ENCODE measurements at regions not wholly inside any gene's neighbourhood (a gene's known extent, or its start where the extent isn't known, plus 50 kb on each side); places are given as distances from the start of the nearest gene placed in this dataset.
"Not testable (repeated sequence)": the region's sequence is repeated elsewhere in the genome, so short reads cannot be mapped to it uniquely, and the experiment has no call there.

- DNase-seq, result no peak
Observed at GRCh38 chr5:158471535-158471924, 612.6 kb upstream of the CLINT1 start.

GRCh38 chr5:158470764-158471534, 612.0 kb upstream of the CLINT1 start:
- no peak for DNase-seq

DNA sequence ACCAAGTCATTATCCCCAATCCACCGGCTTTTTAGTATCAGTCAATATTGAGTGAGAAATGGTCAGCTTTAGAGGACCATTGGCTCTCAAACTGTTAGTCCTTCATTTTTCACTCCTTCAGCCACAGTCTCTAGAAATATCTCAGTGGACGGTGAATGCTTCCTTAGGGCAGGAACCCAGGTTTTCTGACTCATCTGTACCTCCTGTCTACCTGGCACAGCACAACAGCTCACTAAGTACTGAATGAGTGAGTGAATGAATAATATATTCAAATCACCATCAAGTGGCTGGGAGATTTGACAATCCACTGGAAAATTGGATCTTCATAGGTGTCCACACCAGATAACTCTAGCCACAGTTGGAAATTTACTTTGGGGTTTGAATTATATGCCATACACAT, 609.5 kb upstream of the CLINT1 start:
- no peak for DNase-seq

- DNase-seq, result no peak
Observed at GRCh38 chr5:158466191-158466590, 607.2 kb upstream of the CLINT1 start.

DNA sequence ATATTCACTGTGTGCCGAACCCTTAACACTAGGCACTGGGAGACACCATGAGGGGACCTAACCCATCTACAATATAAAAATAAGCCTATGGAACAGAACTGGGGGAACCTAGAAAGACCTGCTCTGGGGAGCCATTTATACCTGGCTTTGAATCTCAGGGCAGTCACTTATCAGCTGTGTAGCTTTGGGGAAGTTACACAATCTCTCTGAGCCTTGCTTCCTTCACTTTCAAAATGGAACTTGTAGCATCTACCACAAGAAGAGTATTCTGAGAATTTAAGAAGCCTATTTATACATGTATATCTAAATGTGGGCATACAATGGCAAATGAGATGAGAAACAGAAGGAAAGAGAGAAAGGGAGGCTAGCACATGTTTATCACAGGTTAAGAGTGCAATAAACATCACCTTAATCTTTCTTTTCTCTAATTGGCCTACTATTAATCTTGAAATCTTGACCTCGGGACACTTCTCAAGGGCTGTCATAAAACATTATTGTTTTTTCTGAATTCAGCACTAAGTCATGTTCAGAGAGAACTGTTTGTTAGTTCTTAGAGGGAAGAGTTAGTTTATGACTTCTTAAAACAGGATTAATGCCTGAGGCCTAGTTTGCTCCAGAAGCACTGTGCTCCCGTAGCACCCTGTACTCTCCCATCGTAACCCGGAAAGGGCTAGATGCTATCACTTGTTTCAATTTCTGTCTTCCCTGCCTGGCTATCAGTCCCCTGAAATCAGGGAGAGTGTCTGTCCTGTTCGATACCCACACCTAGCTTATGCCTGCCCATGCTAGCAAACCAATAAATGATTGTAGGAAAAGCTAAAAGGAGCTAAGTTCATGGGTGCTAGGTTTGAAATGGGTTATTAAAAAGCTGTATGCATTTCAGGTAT, 606.4 kb upstream of the CLINT1 start:
- no peak for DNase-seq

- no peak for DNase-seq
Observed at GRCh38 chr5:158464383-158464782, 605.4 kb upstream of the CLINT1 start.

GRCh38 chr5:158463938-158464337, 605.0 kb upstream of the CLINT1 start:
- DNase-seq, result no peak

- no peak for DNase-seq
Observed at GRCh38 chr5:158463188-158463587, 604.2 kb upstream of the CLINT1 start.

GRCh38 chr5:158462349-158463114, 603.6 kb upstream of the CLINT1 start:
- no peak for DNase-seq

GRCh38 chr5:158461240-158461854, 602.4 kb upstream of the CLINT1 start:
- no peak for DNase-seq

DNA sequence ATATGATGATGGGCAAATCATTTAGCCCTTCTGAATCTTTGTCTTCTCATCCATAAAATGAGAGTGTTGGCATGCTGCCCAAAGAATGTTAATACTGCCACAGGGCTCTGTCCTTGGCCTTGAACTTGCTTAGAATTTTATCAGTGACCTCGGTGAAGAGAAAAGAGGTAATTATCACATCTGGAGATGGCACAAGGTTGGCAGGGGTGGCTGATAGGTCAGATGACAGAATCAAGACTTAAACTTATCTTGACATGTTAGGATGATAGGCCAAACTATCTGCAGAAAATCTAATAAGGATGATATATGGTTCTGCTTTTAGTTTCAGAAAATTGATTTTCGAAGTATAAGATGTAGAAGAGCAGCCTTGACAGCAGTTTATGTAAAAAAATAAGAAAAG, 599.1 kb upstream of the CLINT1 start:
- no peak for DNase-seq

- peak in 1 of 2 experiments; percentile 30 for DNase-seq
Observed at GRCh38 chr5:158456756-158457155, 597.8 kb upstream of the CLINT1 start.

- DNase-seq, result no peak
Observed at GRCh38 chr5:158456241-158456640, 597.3 kb upstream of the CLINT1 start.

GRCh38 chr5:158451993-158452672, 593.2 kb upstream of the CLINT1 start:
- DNase-seq, result no peak

GRCh38 chr5:158451203-158451992, 592.5 kb upstream of the CLINT1 start:
- DNase-seq, result no peak

- DNase-seq, result no peak
Observed at GRCh38 chr5:158450751-158451171, 591.8 kb upstream of the CLINT1 start.

- not testable (repeated sequence) for DNase-seq
Observed at GRCh38 chr5:158446761-158447160, 587.8 kb upstream of the CLINT1 start.

DNA sequence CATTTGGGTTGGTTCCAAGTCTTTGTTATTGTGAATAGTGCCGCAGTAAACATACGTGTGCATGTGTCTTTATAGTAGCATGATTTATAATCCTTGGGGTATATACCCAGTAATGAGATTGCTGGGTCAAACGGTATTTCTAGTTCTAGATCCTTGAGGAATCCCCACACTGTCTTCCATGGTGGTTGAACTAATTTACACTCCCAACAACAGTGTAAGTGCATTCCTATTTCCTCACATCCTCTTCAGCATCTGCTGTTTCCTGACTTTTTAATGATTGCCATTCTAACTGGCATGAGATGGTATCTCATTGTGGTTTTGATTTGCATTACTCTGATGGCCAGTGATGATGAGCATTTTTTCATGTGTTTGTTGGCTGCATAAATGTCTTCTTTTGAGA, 580.3 kb upstream of the CLINT1 start:
- not testable (repeated sequence) for DNase-seq

- no peak for DNase-seq
Observed at GRCh38 chr5:158436271-158437065, 577.5 kb upstream of the CLINT1 start.

GRCh38 chr5:158435161-158435616, 576.2 kb upstream of the CLINT1 start:
- no peak for DNase-seq
